Prostate gland (tissue), 2 donors: ENCODE measurements at regions not wholly inside any gene's neighbourhood (a gene's known extent, or its start where the extent isn't known, plus 50 kb on each side); places are given as distances from the start of the nearest gene placed in this dataset.

Experiments
- DNase-seq: peaks from one replicate; pipeline ENCODE4 v3.0.0-alpha.2; 2019; ENCODE audit warnings: low spot score
- H3K27ac ChIP-seq, 2 donors: fragments of 200-600 bp; sonication (generic); 2 replicates each; pipeline ENCODE4 v1.5.1; 2017 to 2019
- H3K27me3 ChIP-seq: fragments of 200-600 bp; sonication (generic); replicated peaks from 2 replicates; pipeline ENCODE4 v1.5.1; 2019; ENCODE audit not compliant: insufficient read depth
- H3K36me3 ChIP-seq, 2 donors: fragments of 200-600 bp; sonication (generic); 1 replicate in 1 of 2; 2 replicates in 1 of 2; pipeline versions ENCODE4 v1.5.1 to v1.8.1; 2017 to 2019
- H3K4me1 ChIP-seq: fragments of 200-600 bp; sonication (generic); replicated peaks from 2 replicates; pipeline ENCODE4 v1.5.1; 2019
- H3K4me3 ChIP-seq, 2 donors: fragments of 200-600 bp; sonication (generic); 2 replicates each; pipeline ENCODE4 v1.5.1; 2017 to 2019
- H3K9me3 ChIP-seq: fragments of 200-600 bp; sonication (generic); 2 replicates; pipeline ENCODE4 v1.5.1; 2017
- CTCF ChIP-seq, 4 experiments: fragments of 200-600 bp in 2 of 4; fragments of 450-650 bp in 2 of 4; sonication (generic) in 2 of 4; IDR thresholded peaks; 1 replicate in 3 of 4; 2 replicates in 1 of 4; pipeline ENCODE4 v1.5.1; 2016 to 2019; ENCODE audit warnings: antibody characterized with exemption in 4 of 4, mild to moderate bottlenecking in 2 of 4, moderate library complexity in 2 of 4
- POLR2A ChIP-seq: fragments of 450-650 bp; IDR thresholded peaks from one replicate; pipeline ENCODE4 v1.6.1; 2016; ENCODE audit warnings: antibody characterized with exemption, mild to moderate bottlenecking
- POLR2AphosphoS5 ChIP-seq: sonication (generic); formaldehyde crosslinking; IDR thresholded peaks from one replicate; pipeline ENCODE4 v1.6.1; 2017; ENCODE audit warnings: antibody characterized with exemption
- WGBS: methylation state at CpG from one replicate; pipeline ENCODE4 v1.1.5; 2018; 5-methylcytosine and 5-hydroxymethylcytosine counted together
- intact Hi-C: fragments of 100-400 bp; cut with DNase I; formaldehyde crosslinking; loops from one replicate; pipeline ENCODE4 v1.14.2; 2022

DNA sequence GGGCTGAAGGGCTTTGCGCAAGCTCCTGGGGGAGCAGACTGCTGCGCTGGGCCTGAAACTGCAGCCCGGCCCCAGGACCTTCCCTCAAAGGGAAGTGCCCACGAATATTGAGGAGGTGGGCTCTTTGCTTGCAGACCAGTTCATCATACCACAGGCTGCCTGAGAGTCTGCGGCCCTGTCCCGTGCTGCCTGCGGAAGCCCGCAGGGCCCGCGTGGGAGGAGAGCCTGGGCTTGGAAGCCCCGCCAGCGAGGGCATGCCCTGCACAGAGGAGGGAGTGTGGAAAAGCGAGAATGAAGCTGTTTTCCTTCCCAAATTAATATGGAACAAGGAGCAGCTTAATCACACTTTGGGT is 83.6 kb upstream of the MKI67 start:
- Histone ChIP-seq H3K4me3 (peak overlapping the region in 1 of 2 donors; percentile 58), H3K27ac (no peak overlapping the region), H3K36me3 (no peaks in the 10 kb centered on the region), H3K4me1 (no peaks in the 10 kb centered on the region), H3K9me3 (no peaks in the 10 kb centered on the region), H3K27me3 (no peaks in the 10 kb centered on the region)
- TF ChIP-seq CTCF (IDR thresholded peaks at IDR 0.05) (no peak), POLR2A (no peak), POLR2AphosphoS5 (no peak)
- WGBS = 70% methylated on average over 13 of the region's 13 CpGs
- intact Hi-C loops = loop anchor here (5.0 kb wide), 1 partner anchor 1762 kb away; no protein-coding TSS in a partner anchor
- no peak for DNase-seq

DNA sequence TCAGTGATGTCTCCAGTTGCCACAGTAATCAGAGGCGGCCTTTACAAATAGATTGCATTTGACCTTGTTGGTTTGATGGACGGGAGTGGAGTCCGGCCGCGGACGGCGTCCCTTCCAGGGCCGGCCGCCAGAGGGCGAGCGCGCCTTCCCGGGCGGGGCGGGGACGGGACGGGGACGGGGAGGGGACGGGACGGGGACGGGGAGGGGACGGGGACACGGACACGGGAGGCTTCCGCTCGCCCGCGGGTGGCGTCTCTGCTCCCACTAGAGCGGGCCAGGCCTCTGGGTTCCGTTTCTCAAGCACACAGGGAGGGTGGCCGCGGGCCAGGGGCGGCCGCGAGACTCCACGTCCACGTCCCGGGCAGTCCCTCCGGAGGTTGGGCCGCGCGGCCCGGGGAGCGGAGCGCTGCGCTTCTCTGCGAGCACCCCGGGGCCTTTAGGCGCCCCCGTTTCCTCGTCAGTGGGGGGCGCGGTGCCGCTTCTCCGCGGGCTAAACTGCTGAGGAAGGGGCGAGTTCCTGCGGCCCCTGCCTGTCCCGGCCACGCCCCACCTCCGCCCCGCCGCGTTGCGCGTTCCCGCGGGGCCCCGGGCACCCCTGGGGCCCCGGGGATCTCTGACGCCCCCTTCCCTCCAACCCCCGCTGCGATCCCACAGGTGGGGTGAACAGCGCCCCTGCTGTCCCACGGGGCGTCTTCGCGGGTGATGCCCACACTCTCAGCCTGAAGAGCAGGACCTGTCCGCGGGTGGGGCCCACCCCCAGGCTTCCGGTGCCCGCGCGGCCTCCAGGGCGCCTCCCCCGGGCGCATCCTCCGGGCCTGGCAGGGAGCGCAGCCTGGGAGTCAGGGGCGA is 84.2 kb upstream of the MKI67 start:
- TF ChIP-seq CTCF (IDR thresholded peaks at IDR 0.05) (peak; percentile 44 to 74 (median 58)), POLR2AphosphoS5 (no peak)
- no peaks in the 10 kb centered on the region for H3K36me3 ChIP-seq
- DNase-seq = peak; percentile 41
- no peaks in the 10 kb centered on the region for H3K4me1 ChIP-seq
- 8% methylated on average over 30 of the region's 91 CpGs for WGBS
- intact Hi-C loops = loop anchor here (5.0 kb wide), 1 partner anchor 1762 kb away; no protein-coding TSS in a partner anchor
- H3K27me3 ChIP-seq = no peaks in the 10 kb centered on the region
- H3K4me3 ChIP-seq = peak overlapping the region; percentile 58 to 60
- no peaks in the 10 kb centered on the region for H3K9me3 ChIP-seq
- H3K27ac ChIP-seq = peak overlapping the region; percentile 60 to 78

GRCh38 chr10:128211064-128211504 is 84.9 kb upstream of the MKI67 start:
- Histone ChIP-seq H3K27me3 (no peaks in the 10 kb centered on the region), H3K9me3 (no peaks in the 10 kb centered on the region), H3K27ac (peak overlapping the region in 1 of 2 donors; percentile 78), H3K36me3 (no peaks in the 10 kb centered on the region), H3K4me1 (no peaks in the 10 kb centered on the region), H3K4me3 (peak overlapping the region; percentile 58 to 60)
- no peak for DNase-seq
- 87% methylated on average over 17 of the region's 25 CpGs for WGBS
- TF ChIP-seq POLR2AphosphoS5 (no peak), POLR2A (no peak), CTCF (IDR thresholded peaks at IDR 0.05) (no peak)
- intact Hi-C loops = loop anchor here (5.0 kb wide), 1 partner anchor 1761 kb away; no protein-coding TSS in a partner anchor

GRCh38 chr10:128211953-128212727 is 85.9 kb upstream of the MKI67 start:
- peak; percentile 73 for DNase-seq
- TF ChIP-seq POLR2A (no peak), POLR2AphosphoS5 (peak; percentile 43), CTCF (IDR thresholded peaks at IDR 0.05) (peak; percentile 69 to 86 (median 72))
- intact Hi-C loops = loop anchor here (5.0 kb wide), 1 partner anchor 1760 kb away; no protein-coding TSS in a partner anchor
- H3K4me1 ChIP-seq = no peaks in the 10 kb centered on the region
- no peaks in the 10 kb centered on the region for H3K9me3 ChIP-seq
- no peak overlapping the region for H3K4me3 ChIP-seq
- no peaks in the 10 kb centered on the region for H3K27me3 ChIP-seq
- WGBS = 22% methylated on average over 32 of the region's 32 CpGs
- no peaks in the 10 kb centered on the region for H3K36me3 ChIP-seq
- H3K27ac ChIP-seq = no peak overlapping the region
